ENCODE measurements at regions not wholly inside any gene's neighbourhood (a gene's known extent, or its start where the extent isn't known, plus 50 kb on each side); places are given as distances from the start of the nearest gene placed in this dataset.

GRCh38 chr11:109971184-109971523, 122.0 kb upstream of the ZC3H12C start:
- no peak; the same call in 2 of the 3 replicates for ATAC-seq
- TF ChIP-seq, protein P1, sequence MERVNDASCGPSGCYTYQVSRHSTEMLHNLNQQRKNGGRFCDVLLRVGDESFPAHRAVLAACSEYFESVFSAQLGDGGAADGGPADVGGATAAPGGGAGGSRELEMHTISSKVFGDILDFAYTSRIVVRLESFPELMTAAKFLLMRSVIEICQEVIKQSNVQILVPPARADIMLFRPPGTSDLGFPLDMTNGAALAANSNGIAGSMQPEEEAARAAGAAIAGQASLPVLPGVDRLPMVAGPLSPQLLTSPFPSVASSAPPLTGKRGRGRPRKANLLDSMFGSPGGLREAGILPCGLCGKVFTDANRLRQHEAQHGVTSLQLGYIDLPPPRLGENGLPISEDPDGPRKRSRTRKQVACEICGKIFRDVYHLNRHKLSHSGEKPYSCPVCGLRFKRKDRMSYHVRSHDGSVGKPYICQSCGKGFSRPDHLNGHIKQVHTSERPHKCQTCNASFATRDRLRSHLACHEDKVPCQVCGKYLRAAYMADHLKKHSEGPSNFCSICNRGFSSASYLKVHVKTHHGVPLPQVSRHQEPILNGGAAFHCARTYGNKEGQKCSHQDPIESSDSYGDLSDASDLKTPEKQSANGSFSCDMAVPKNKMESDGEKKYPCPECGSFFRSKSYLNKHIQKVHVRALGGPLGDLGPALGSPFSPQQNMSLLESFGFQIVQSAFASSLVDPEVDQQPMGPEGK (CRISPR knock-in tag; IDR thresholded peaks at IDR 0.05; ENCODE audit: borderline replicate concordance), result no peak

DNA sequence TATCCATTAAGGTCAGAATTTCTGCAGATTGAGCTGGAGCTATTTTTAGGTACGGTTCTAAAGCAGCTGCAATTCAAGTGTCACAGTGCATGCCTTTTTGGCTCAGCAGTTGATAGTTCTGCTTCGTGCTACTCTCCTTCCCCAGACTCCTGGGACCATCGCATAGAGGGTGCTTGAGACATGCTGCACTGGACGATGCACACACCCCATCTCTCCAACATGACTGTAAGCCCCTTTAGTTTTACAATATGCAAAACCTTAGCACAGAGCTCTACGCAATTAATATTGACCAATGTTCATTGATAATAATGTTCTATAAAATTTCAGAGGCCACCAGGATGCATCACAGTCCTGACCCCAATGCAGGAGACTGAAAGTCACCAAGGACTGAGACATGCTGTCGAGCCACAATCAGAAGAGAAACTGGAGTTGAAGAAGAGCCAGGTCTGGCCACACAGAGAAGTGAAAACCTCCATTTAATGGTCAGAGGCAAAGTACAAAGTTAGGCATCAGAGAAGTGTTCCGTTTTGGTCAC, 120.9 kb upstream of the ZC3H12C start:
- no peak for ATAC-seq
- TF ChIP-seq ESRRG (CRISPR knock-in tag; IDR thresholded peaks at IDR 0.05), result no peak
- TF ChIP-seq ZFP3 (CRISPR knock-in tag; IDR thresholded peaks at IDR 0.05), result no peak
- no peak for TF ChIP-seq TCF4 (CRISPR knock-in tag; IDR thresholded peaks at IDR 0.05; ENCODE audit: borderline replicate concordance)
- TF ChIP-seq, protein P2, sequence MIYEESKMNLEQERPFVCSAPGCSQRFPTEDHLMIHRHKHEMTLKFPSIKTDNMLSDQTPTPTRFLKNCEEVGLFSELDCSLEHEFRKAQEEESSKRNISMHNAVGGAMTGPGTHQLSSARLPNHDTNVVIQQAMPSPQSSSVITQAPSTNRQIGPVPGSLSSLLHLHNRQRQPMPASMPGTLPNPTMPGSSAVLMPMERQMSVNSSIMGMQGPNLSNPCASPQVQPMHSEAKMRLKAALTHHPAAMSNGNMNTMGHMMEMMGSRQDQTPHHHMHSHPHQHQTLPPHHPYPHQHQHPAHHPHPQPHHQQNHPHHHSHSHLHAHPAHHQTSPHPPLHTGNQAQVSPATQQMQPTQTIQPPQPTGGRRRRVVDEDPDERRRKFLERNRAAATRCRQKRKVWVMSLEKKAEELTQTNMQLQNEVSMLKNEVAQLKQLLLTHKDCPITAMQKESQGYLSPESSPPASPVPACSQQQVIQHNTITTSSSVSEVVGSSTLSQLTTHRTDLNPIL (CRISPR knock-in tag; IDR thresholded peaks at IDR 0.05; ENCODE audit: low read depth), result no peak
- no peak for TF ChIP-seq BACH2 (CRISPR knock-in tag; IDR thresholded peaks at IDR 0.05; ENCODE audit: borderline replicate concordance)
- no peak for TF ChIP-seq POU6F1 (CRISPR knock-in tag; IDR thresholded peaks at IDR 0.05; ENCODE audit: borderline replicate concordance, low read depth)
- TF ChIP-seq, protein P1 (CRISPR knock-in tag; IDR thresholded peaks at IDR 0.05; ENCODE audit: borderline replicate concordance), result no peak
- TF ChIP-seq TOX (CRISPR knock-in tag; IDR thresholded peaks at IDR 0.05; ENCODE audit: borderline replicate concordance), result no peak
- TF ChIP-seq, protein P3, sequence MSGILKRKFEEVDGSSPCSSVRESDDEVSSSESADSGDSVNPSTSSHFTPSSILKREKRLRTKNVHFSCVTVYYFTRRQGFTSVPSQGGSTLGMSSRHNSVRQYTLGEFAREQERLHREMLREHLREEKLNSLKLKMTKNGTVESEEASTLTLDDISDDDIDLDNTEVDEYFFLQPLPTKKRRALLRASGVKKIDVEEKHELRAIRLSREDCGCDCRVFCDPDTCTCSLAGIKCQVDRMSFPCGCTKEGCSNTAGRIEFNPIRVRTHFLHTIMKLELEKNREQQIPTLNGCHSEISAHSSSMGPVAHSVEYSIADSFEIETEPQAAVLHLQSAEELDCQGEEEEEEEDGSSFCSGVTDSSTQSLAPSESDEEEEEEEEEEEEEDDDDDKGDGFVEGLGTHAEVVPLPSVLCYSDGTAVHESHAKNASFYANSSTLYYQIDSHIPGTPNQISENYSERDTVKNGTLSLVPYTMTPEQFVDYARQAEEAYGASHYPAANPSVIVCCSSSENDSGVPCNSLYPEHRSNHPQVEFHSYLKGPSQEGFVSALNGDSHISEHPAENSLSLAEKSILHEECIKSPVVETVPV (CRISPR knock-in tag; IDR thresholded peaks at IDR 0.05), result no peak

GRCh38 chr11:109972939-109973338, 120.3 kb upstream of the ZC3H12C start:
- ATAC-seq, result no peak
- no peak for TF ChIP-seq ZNF70 (CRISPR knock-in tag; IDR thresholded peaks at IDR 0.05)
- TF ChIP-seq BACH2 (CRISPR knock-in tag; IDR thresholded peaks at IDR 0.05; ENCODE audit: borderline replicate concordance), result no peak
- no peak for TF ChIP-seq TOX (CRISPR knock-in tag; IDR thresholded peaks at IDR 0.05; ENCODE audit: borderline replicate concordance)
- TF ChIP-seq ESRRG (CRISPR knock-in tag; IDR thresholded peaks at IDR 0.05), result no peak
- TF ChIP-seq ARNTL (CRISPR knock-in tag; IDR thresholded peaks at IDR 0.05; ENCODE audit: borderline replicate concordance, low read depth), result no peak
- TF ChIP-seq, protein P3 (CRISPR knock-in tag; IDR thresholded peaks at IDR 0.05), result no peak
- no peak for TF ChIP-seq TCF4 (CRISPR knock-in tag; IDR thresholded peaks at IDR 0.05; ENCODE audit: borderline replicate concordance)
- TF ChIP-seq POU6F1 (CRISPR knock-in tag; IDR thresholded peaks at IDR 0.05; ENCODE audit: borderline replicate concordance, low read depth), result no peak
- no peak for TF ChIP-seq ISL1 (CRISPR knock-in tag; IDR thresholded peaks at IDR 0.05)
- no peak for TF ChIP-seq PPARA (CRISPR knock-in tag; IDR thresholded peaks at IDR 0.05; ENCODE audit: borderline replicate concordance)
- no peak for TF ChIP-seq ZNF8 (CRISPR knock-in tag; IDR thresholded peaks at IDR 0.05)

Data from SK-N-SH treated with all-trans-retinoic acid at 6 μM for 48 hours (cell line).